ENCODE measurements at regions not wholly inside any gene's neighbourhood (a gene's known extent, or its start where the extent isn't known, plus 50 kb on each side); places are given as distances from the start of the nearest gene placed in this dataset.
"Not testable (repeated sequence)": the region's sequence is repeated elsewhere in the genome, so short reads cannot be mapped to it uniquely, and the experiment has no call there.

GRCh38 chr7:156524818-156525597, 115.6 kb upstream of the RNF32 start:
- no peak for TF ChIP-seq CTCF (IDR thresholded peaks at IDR 0.05; ENCODE audit: low read depth, low read length)
- DNase-seq, result no peak
- Histone ChIP-seq H3K36me3 (no peaks in the 10 kb centered on the region), H3K27me3 (ENCODE audit: insufficient read depth, low read depth, severe bottlenecking) (peaks cover 86% of the 10 kb centered on the region), H3K9me3 (ENCODE audit: severe bottlenecking) (no peaks in the 10 kb centered on the region), H3K27ac (no peak overlapping the region), H3K4me3 (ENCODE audit: low read depth, low read length) (no peak overlapping the region)

GRCh38 chr7:156523447-156524048, 117.0 kb upstream of the RNF32 start:
- DNase-seq, result no peak
- Histone ChIP-seq H3K4me3 (ENCODE audit: low read depth, low read length) (no peak overlapping the region), H3K27me3 (ENCODE audit: insufficient read depth, low read depth, severe bottlenecking) (peaks cover 84% of the 10 kb centered on the region), H3K9me3 (ENCODE audit: severe bottlenecking) (no peaks in the 10 kb centered on the region), H3K27ac (no peak overlapping the region), H3K36me3 (no peaks in the 10 kb centered on the region)
- TF ChIP-seq CTCF (IDR thresholded peaks at IDR 0.05; ENCODE audit: low read depth, low read length), result no peak

DNA sequence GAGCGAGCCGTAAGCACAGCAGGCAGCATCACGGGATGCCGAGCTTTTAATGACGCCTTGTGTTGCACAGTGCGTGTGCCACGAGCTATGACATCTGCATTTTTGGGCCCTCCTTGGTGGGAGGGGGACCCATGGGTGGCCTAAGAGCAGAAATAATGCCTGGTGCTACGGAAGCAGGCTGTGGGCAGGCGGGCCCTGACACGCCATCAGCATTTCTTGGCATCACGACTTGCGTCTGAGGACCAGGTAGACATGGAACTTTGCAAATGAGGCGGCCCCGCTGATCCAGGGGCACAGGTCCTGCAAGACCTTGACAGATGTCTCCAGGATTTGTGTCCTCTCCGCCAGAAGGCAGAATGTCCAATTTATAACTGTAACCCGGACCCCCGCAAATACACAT, 117.8 kb upstream of the RNF32 start:
- H3K36me3 ChIP-seq, result no peaks in the 10 kb centered on the region
- no peaks in the 10 kb centered on the region for H3K9me3 ChIP-seq (ENCODE audit: severe bottlenecking)
- DNase-seq, result no peak
- H3K4me3 ChIP-seq (ENCODE audit: low read depth, low read length), result no peak overlapping the region
- TF ChIP-seq CTCF (IDR thresholded peaks at IDR 0.05; ENCODE audit: low read depth, low read length), result no peak
- no peak overlapping the region for H3K27ac ChIP-seq
- peaks cover 81% of the 10 kb centered on the region for H3K27me3 ChIP-seq (ENCODE audit: insufficient read depth, low read depth, severe bottlenecking)

- no peaks in the 10 kb centered on the region for H3K9me3 ChIP-seq (ENCODE audit: severe bottlenecking)
- no peaks in the 10 kb centered on the region for H3K36me3 ChIP-seq
- TF ChIP-seq CTCF (IDR thresholded peaks at IDR 0.05; ENCODE audit: low read depth, low read length), result no peak
- H3K4me3 ChIP-seq (ENCODE audit: low read depth, low read length), result no peak overlapping the region
- H3K27ac ChIP-seq, result no peak overlapping the region
- no peak for DNase-seq
- H3K27me3 ChIP-seq (ENCODE audit: insufficient read depth, low read depth, severe bottlenecking), result peaks cover 76% of the 10 kb centered on the region
Measured at GRCh38 chr7:156519070-156519469, 121.5 kb upstream of the RNF32 start.

DNA sequence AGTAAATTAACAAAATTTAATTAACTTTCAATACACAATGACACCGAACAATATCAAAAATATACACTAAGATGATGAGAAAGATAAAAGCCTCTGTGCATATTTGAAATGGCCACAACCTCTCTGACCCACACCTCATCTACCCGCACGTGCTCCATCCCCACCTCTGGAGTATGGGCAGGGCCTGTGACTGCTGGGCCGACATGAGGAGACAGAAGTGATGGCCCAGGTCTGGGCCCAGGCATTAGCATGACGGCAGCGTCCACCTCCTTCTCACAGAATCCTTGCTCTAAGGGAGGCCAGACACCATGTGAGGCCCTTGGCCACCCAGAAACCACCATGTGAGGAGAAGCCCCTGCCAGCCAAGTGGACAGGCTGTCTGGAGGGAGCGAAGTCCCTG, 122.1 kb upstream of the RNF32 start:
- peaks cover 76% of the 10 kb centered on the region for H3K27me3 ChIP-seq (ENCODE audit: insufficient read depth, low read depth, severe bottlenecking)

DNA sequence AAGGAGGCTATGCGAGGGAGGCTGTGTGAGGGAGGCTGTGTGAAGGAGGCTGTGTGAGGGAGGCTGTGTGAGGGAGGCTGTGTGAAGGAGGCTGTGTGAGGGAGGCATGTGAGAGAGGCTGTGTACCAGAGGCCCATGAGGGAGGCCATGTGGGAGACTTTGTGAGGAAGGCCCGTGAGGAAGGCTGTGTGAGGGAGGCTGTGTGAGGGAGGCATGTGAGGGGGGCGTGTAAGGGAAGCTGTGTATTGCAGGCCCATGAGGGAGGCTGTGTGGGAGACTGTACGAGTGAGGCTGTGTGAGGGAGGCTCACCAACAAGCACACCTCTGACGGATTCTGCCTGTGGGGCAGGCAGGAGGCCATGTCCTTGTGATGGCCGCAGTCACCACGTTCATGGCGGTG, 122.7 kb upstream of the RNF32 start:
- H3K27ac ChIP-seq; H3K36me3 ChIP-seq; H3K4me3 ChIP-seq (ENCODE audit: low read depth, low read length); DNase-seq; H3K9me3 ChIP-seq (ENCODE audit: severe bottlenecking): not testable (repeated sequence)
- H3K27me3 ChIP-seq (ENCODE audit: insufficient read depth, low read depth, severe bottlenecking), result peaks cover 76% of the 10 kb centered on the region

More for the DNA sequence above, 122.1 kb upstream of the RNF32 start:
- no peak for TF ChIP-seq CTCF (IDR thresholded peaks at IDR 0.05; ENCODE audit: low read depth, low read length)
- H3K36me3 ChIP-seq, result no peaks in the 10 kb centered on the region
- DNase-seq, result no peak
- no peak overlapping the region for H3K27ac ChIP-seq
- H3K9me3 ChIP-seq (ENCODE audit: severe bottlenecking), result no peaks in the 10 kb centered on the region
- H3K4me3 ChIP-seq (ENCODE audit: low read depth, low read length), result no peak overlapping the region
